ENCODE measurements at regions not wholly inside any gene's neighbourhood (a gene's known extent, or its start where the extent isn't known, plus 50 kb on each side); places are given as distances from the start of the nearest gene placed in this dataset.

DNA sequence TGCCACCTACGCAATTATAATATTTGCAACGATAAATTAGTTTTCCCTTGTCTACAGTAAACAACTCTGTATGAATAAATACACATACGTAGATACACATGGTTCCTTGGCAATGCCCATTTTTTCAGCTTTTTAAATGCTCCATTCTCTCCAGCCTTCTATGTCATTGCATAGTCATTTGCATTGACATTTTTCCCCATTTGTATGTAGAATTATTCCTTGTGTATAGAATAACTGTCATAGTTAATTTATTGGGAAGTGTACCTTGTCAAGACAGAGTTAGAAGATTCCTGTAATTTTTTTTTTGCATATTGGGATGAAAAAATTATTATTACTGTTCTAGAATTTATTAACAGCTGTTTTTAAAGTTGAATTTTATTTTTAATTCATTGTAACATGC, 736.7 kb upstream of the DPPA4 start:
- no peak for TF ChIP-seq POLR2A (IDR thresholded peaks at IDR 0.05)
- TF ChIP-seq, protein P1, sequence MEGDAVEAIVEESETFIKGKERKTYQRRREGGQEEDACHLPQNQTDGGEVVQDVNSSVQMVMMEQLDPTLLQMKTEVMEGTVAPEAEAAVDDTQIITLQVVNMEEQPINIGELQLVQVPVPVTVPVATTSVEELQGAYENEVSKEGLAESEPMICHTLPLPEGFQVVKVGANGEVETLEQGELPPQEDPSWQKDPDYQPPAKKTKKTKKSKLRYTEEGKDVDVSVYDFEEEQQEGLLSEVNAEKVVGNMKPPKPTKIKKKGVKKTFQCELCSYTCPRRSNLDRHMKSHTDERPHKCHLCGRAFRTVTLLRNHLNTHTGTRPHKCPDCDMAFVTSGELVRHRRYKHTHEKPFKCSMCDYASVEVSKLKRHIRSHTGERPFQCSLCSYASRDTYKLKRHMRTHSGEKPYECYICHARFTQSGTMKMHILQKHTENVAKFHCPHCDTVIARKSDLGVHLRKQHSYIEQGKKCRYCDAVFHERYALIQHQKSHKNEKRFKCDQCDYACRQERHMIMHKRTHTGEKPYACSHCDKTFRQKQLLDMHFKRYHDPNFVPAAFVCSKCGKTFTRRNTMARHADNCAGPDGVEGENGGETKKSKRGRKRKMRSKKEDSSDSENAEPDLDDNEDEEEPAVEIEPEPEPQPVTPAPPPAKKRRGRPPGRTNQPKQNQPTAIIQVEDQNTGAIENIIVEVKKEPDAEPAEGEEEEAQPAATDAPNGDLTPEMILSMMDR (IDR thresholded peaks at IDR 0.05) = no peak

Measured in prostate gland (tissue), 2 donors.